Mesenchymal stem cell (in vitro differentiated cells and primary cell): ENCODE measurements at regions not wholly inside any gene's neighbourhood (a gene's known extent, or its start where the extent isn't known, plus 50 kb on each side); places are given as distances from the start of the nearest gene placed in this dataset.

Source experiments
- DNase-seq: peaks from one replicate; pipeline ENCODE4 v3.0.0-alpha.2; 2013
- H2AFZ ChIP-seq: one replicate; pipeline ENCODE4 v1.6.1; 2013; ENCODE audit warnings: low read depth, mild to moderate bottlenecking, control low read depth, inconsistent platforms, low read length, moderate library complexity
- H2AK5ac ChIP-seq: 2 replicates; pipeline ENCODE4 v1.6.1; 2013; ENCODE audit warnings: low read length, moderate library complexity, mild to moderate bottlenecking, inconsistent platforms; ENCODE audit not compliant: severe bottlenecking
- H2BK120ac ChIP-seq: one replicate; pipeline ENCODE4 v1.6.1; 2013; ENCODE audit warnings: low read depth, mild to moderate bottlenecking, inconsistent platforms, low read length, moderate library complexity
- H2BK12ac ChIP-seq, 2 experiments: one replicate each; pipeline ENCODE4 v1.6.1; 2013; ENCODE audit warnings: inconsistent platforms in 2 of 2, low read length in 2 of 2, mild to moderate bottlenecking in 2 of 2, moderate library complexity in 2 of 2, control low read depth in 1 of 2
- H2BK15ac ChIP-seq: one replicate; pipeline ENCODE4 v1.6.1; 2013; ENCODE audit warnings: mild to moderate bottlenecking, low read depth, inconsistent platforms; ENCODE audit not compliant: poor library complexity, severe bottlenecking
- H2BK5ac ChIP-seq: 2 replicates; pipeline ENCODE4 v1.6.1; 2013; ENCODE audit warnings: low read depth, mild to moderate bottlenecking, low read length, control low read depth, inconsistent platforms; ENCODE audit not compliant: poor library complexity, severe bottlenecking
- H3K14ac ChIP-seq, 2 experiments: one replicate each; pipeline ENCODE4 v1.6.1; 2013; ENCODE audit warnings: inconsistent platforms in 2 of 2, low read length in 2 of 2, control low read depth in 1 of 2, mild to moderate bottlenecking in 1 of 2, moderate library complexity in 1 of 2
- H3K18ac ChIP-seq, 2 experiments: one replicate each; pipeline ENCODE4 v1.6.1; 2013; ENCODE audit warnings: inconsistent platforms in 2 of 2, low read length in 2 of 2, control low read depth in 1 of 2, low read depth in 1 of 2, mild to moderate bottlenecking in 1 of 2
- H3K23ac ChIP-seq, 2 experiments: one replicate each; pipeline ENCODE4 v1.6.1; 2013; ENCODE audit warnings: inconsistent platforms in 2 of 2, low read length in 2 of 2, mild to moderate bottlenecking in 2 of 2, moderate library complexity in 2 of 2, control low read depth in 1 of 2
- H3K27ac ChIP-seq: 2 replicates; pipeline ENCODE4 v1.5.1; 2013; ENCODE audit warnings: mild to moderate bottlenecking, moderate library complexity, low read length, control low read depth, inconsistent platforms; ENCODE audit not compliant: poor library complexity, severe bottlenecking
- H3K27me3 ChIP-seq, 2 experiments: 2 replicates each; pipeline versions ENCODE4 v1.6.1 to v1.7.0; 2013; ENCODE audit warnings: low read length in 2 of 2, mild to moderate bottlenecking in 2 of 2, moderate library complexity in 2 of 2, control low read depth in 1 of 2, inconsistent platforms in 1 of 2; ENCODE audit not compliant: control insufficient read depth in 1 of 2, insufficient read depth in 1 of 2
- H3K36me3 ChIP-seq, 2 experiments: 2 replicates each; pipeline versions ENCODE4 v1.6.1 to v1.7.0; 2013; ENCODE audit warnings: low read length in 2 of 2, control low read depth in 1 of 2, inconsistent platforms in 1 of 2, low read depth in 1 of 2, mild to moderate bottlenecking in 1 of 2; ENCODE audit not compliant: insufficient read depth in 2 of 2, control insufficient read depth in 1 of 2
- H3K4ac ChIP-seq, 2 experiments: one replicate each; pipeline ENCODE4 v1.6.1; 2013; ENCODE audit warnings: inconsistent platforms in 2 of 2, low read length in 2 of 2, mild to moderate bottlenecking in 2 of 2, moderate library complexity in 2 of 2, control low read depth in 1 of 2, low read depth in 1 of 2
- H3K4me1 ChIP-seq: 2 replicates; pipeline ENCODE4 v1.6.1; 2013; ENCODE audit warnings: low read depth, low read length, control low read depth; ENCODE audit not compliant: control insufficient read depth, insufficient read depth
- H3K4me2 ChIP-seq: 2 replicates; pipeline ENCODE4 v1.6.1; 2013; ENCODE audit warnings: low read length, mild to moderate bottlenecking, inconsistent platforms; ENCODE audit not compliant: poor library complexity, severe bottlenecking
- H3K4me3 ChIP-seq, 2 experiments: 2 replicates each; pipeline versions ENCODE4 v1.5.1 to v1.7.0; 2013; ENCODE audit warnings: low read length in 2 of 2, mild to moderate bottlenecking in 2 of 2, control low read depth in 1 of 2, low read depth in 1 of 2; ENCODE audit not compliant: insufficient read depth in 1 of 2
- H3K79me1 ChIP-seq: replicated peaks from 2 replicates; pipeline ENCODE4 v1.6.1; 2013; ENCODE audit warnings: mild to moderate bottlenecking, control low read depth, low read length, inconsistent platforms; ENCODE audit not compliant: poor library complexity, severe bottlenecking
- H3K9ac ChIP-seq: 2 replicates; pipeline ENCODE4 v1.7.0; 2013; ENCODE audit warnings: mild to moderate bottlenecking, low read length, moderate library complexity
- H3K9me3 ChIP-seq: 2 replicates; pipeline ENCODE4 v1.7.0; 2013; ENCODE audit warnings: mild to moderate bottlenecking, low read length; ENCODE audit not compliant: control insufficient read depth
- H4K8ac ChIP-seq: one replicate; pipeline ENCODE4 v1.6.1; 2013; ENCODE audit warnings: inconsistent platforms, mild to moderate bottlenecking, low read length, moderate library complexity
- H4K91ac ChIP-seq: one replicate; pipeline ENCODE4 v1.6.1; 2013; ENCODE audit warnings: mild to moderate bottlenecking, low read length, inconsistent platforms
- WGBS: methylation state at CpG from one replicate; pipeline ENCODE4 v1.1.7; 2013; ENCODE audit warnings: mixed read lengths; 5-methylcytosine and 5-hydroxymethylcytosine counted together

DNA sequence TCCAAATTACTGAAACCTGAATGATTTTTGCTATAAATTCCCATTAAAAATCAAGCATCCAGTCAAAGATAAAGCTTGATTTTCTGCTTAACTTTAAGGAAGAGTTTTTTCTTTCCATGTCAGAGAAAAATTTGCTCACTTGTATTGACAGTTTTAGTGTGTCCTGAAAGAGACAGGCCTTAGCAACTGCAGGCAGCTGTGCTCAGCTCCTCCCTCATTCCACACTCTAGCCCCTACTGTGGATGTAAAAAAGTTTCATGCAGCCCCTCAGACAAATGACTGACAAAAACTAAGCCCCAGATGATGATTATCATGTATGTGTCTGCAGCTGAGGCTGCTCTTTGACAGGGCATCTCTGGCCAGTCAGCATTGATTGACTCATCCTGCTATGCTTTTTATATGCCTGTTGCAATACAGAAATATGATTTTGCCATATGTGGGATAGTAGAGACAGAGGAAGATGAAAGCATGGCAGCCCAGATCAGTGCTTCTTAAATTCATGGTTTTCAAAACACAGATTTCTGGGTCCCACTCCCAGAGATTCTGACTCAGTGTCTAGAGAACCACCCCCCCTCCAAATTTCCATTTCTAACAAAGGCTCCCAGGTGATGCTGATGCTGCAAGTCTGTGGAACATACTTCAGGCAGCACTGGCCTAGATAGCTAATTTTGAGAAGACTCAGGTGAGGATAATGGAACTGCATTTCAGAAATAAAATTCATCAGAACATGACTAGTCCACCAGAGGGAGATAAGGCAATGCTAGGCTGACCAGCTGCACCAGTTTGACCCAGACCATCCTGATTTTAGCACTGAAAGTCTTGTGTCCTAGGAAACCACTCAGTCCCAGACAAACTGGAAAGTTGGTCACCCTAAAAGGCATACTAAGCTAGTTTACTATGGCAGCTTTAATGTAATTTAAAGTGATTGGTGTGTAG lies 298.7 kb upstream of the KCNN2 start:
- Histone ChIP-seq H3K9me3 (no peaks in the 10 kb centered on the region), H3K14ac (no peak overlapping the region), H2BK12ac (no peak overlapping the region), H3K79me1 (no peaks in the 10 kb centered on the region), H4K91ac (no peak overlapping the region), H3K18ac (no peak overlapping the region), H3K4ac (no peak overlapping the region), H3K27ac (no peak overlapping the region), H4K8ac (no peak overlapping the region), H3K23ac (no peak overlapping the region), H2BK120ac (no peak overlapping the region), H3K4me2 (no peak overlapping the region), H2AFZ (no peak overlapping the region), H3K9ac (no peak overlapping the region), H2AK5ac (no peak overlapping the region), H2BK15ac (no peak overlapping the region), H3K4me3 (no peak overlapping the region), H3K27me3 (peaks cover 0 to 14% of the 10 kb centered on the region in 2 experiments), H2BK5ac (no peak overlapping the region), H3K4me1 (no peaks in the 10 kb centered on the region), H3K36me3 (no peaks in the 10 kb centered on the region)
- no peak for DNase-seq

DNA sequence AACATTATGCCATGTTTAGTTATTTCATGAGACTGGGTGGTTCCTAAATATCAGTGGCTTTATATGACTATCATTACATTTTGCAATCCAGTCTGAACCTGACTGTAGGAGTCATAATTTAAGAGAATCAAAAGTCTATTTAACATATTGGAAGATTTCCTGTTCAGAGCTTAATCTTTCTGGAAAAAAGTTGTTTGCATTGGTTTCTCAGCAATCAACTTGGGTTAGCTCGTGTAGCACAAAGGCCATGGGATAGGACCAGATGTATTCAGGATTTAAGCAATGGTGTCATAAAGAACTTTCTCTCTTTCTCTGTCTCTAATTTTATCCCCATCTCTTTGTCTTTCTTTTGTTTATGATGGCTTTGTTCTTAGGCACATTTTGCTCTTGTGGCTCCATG lies 296.0 kb upstream of the KCNN2 start:
- Histone ChIP-seq H4K8ac (no peak overlapping the region), H3K18ac (no peak overlapping the region), H3K27me3 (no peaks in the 10 kb centered on the region), H3K14ac (no peak overlapping the region), H3K4me1 (no peaks in the 10 kb centered on the region), H3K9ac (no peak overlapping the region), H2AK5ac (no peak overlapping the region), H3K36me3 (no peaks in the 10 kb centered on the region), H2BK120ac (no peak overlapping the region), H2BK12ac (no peak overlapping the region), H2BK5ac (no peak overlapping the region), H3K4ac (no peak overlapping the region), H3K79me1 (no peaks in the 10 kb centered on the region), H3K4me3 (no peak overlapping the region), H2AFZ (no peak overlapping the region), H3K9me3 (no peaks in the 10 kb centered on the region), H3K4me2 (no peak overlapping the region), H3K23ac (no peak overlapping the region), H3K27ac (no peak overlapping the region), H2BK15ac (no peak overlapping the region), H4K91ac (no peak overlapping the region)
- DNase-seq, result no peak
- WGBS, result 100% methylated on average over 1 of the region's 1 CpG

DNA sequence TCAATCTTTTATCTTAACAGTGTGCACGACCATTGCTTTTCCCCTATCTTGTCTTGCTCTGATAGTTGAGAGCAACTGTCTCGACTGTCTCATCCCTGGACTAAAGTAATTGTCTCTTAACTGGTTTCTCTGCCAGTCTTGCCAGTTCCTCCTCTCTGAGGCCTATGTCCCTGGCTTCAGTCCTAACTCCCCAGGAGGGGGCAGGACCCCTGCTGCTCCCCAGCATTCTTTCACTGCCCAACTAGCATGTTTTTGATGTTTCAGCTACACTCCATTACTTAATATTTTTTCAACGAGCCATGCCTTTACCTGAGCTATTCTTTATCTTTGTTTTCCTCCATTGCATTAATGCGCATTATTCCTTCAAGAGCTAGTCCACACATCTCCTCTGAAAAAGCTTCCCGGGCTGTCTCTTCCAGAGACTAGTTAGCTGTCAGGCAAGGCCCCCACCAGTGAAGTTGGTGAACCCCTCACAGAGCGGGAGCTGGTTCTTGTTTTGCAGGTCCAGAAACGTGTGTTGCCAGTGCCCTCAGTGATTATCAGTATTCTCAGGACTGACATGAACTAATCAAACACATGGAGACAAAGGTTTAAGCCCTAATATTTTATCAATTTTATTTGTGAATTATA lies 291.7 kb upstream of the KCNN2 start:
- Histone ChIP-seq H3K23ac (no peak overlapping the region), H2AK5ac (no peak overlapping the region), H3K14ac (no peak overlapping the region), H3K4me2 (no peak overlapping the region), H3K4me3 (no peak overlapping the region), H2BK15ac (no peak overlapping the region), H3K9me3 (no peaks in the 10 kb centered on the region), H4K8ac (no peak overlapping the region), H3K9ac (no peak overlapping the region), H3K79me1 (no peaks in the 10 kb centered on the region), H4K91ac (no peak overlapping the region), H3K27ac (no peak overlapping the region), H2BK5ac (no peak overlapping the region), H2AFZ (no peak overlapping the region), H2BK12ac (no peak overlapping the region), H3K27me3 (no peaks in the 10 kb centered on the region), H3K4ac (no peak overlapping the region), H3K36me3 (no peaks in the 10 kb centered on the region), H2BK120ac (no peak overlapping the region), H3K4me1 (no peaks in the 10 kb centered on the region), H3K18ac (no peak overlapping the region)
- 69% methylated on average over 7 of the region's 7 CpGs for WGBS
- no peak for DNase-seq

GRCh38 chr5:114089259-114089658 lies 272.6 kb upstream of the KCNN2 start:
- no peak for DNase-seq
- no peak overlapping the region for H3K4ac ChIP-seq
- H2BK120ac ChIP-seq, result no peak overlapping the region
- no peak overlapping the region for H2BK15ac ChIP-seq
- H3K4me2 ChIP-seq, result no peak overlapping the region
- H2AK5ac ChIP-seq, result no peak overlapping the region
- H2BK12ac ChIP-seq, result no peak overlapping the region
- H3K27me3 ChIP-seq, result no peaks in the 10 kb centered on the region
- WGBS, result 62% methylated on average over 4 of the region's 4 CpGs
- peaks cover 4% of the 10 kb centered on the region for H3K9me3 ChIP-seq
- no peak overlapping the region for H3K27ac ChIP-seq
- no peaks in the 10 kb centered on the region for H3K79me1 ChIP-seq
- H2BK5ac ChIP-seq, result no peak overlapping the region
- no peaks in the 10 kb centered on the region for H3K36me3 ChIP-seq
- no peak overlapping the region for H4K8ac ChIP-seq
- no peak overlapping the region for H3K18ac ChIP-seq
- no peak overlapping the region for H3K23ac ChIP-seq
- H3K14ac ChIP-seq, result no peak overlapping the region
- no peak overlapping the region for H3K9ac ChIP-seq
- no peaks in the 10 kb centered on the region for H3K4me1 ChIP-seq
- no peak overlapping the region for H3K4me3 ChIP-seq
- no peak overlapping the region for H2AFZ ChIP-seq
- H4K91ac ChIP-seq, result no peak overlapping the region
